ENCODE measurements at regions not wholly inside any gene's neighbourhood (a gene's known extent, or its start where the extent isn't known, plus 50 kb on each side); places are given as distances from the start of the nearest gene placed in this dataset.

DNA sequence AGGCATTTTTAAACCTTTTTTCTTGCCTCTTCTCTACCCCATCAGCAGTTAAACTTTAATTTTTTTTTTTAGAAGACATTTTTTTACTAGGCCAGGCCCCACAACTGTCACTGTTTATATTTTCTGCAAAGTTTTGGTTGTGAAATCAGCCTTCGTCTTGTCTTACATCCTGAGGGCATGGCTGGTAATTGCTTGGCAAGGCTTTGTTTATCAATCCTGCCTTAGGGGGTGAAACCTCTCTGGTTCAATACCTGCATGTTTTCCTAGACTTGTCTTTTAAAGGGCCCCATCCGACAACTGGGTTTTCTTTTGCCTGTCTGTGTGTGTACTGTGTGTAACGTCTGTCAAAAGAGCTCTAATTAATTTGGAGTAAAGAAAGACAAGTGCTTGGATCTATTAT is 330.0 kb upstream of the CWC22 start:
- no peak overlapping the region for H3K4me3 ChIP-seq
- intact Hi-C loops (cut with DNase I; ENCODE audit: low total_unique reads): no loop called here
- H3K9me3 ChIP-seq: no peaks in the 10 kb centered on the region
- no peaks in the 10 kb centered on the region for H3K4me1 ChIP-seq
- TF ChIP-seq, protein P1, sequence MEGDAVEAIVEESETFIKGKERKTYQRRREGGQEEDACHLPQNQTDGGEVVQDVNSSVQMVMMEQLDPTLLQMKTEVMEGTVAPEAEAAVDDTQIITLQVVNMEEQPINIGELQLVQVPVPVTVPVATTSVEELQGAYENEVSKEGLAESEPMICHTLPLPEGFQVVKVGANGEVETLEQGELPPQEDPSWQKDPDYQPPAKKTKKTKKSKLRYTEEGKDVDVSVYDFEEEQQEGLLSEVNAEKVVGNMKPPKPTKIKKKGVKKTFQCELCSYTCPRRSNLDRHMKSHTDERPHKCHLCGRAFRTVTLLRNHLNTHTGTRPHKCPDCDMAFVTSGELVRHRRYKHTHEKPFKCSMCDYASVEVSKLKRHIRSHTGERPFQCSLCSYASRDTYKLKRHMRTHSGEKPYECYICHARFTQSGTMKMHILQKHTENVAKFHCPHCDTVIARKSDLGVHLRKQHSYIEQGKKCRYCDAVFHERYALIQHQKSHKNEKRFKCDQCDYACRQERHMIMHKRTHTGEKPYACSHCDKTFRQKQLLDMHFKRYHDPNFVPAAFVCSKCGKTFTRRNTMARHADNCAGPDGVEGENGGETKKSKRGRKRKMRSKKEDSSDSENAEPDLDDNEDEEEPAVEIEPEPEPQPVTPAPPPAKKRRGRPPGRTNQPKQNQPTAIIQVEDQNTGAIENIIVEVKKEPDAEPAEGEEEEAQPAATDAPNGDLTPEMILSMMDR (IDR thresholded peaks at IDR 0.05): no peak
- no peak for TF ChIP-seq POLR2A (IDR thresholded peaks at IDR 0.05)
- DNase-seq: no peak
- WGBS, 2 donors: 88 to 89% methylated on average over 3 of the region's 3 CpGs
- no peak overlapping the region for H3K27ac ChIP-seq
- no peaks in the 10 kb centered on the region for H3K36me3 ChIP-seq (ENCODE audit: low read depth, missing control alignments)
- H3K27me3 ChIP-seq: no peaks in the 10 kb centered on the region

DNA sequence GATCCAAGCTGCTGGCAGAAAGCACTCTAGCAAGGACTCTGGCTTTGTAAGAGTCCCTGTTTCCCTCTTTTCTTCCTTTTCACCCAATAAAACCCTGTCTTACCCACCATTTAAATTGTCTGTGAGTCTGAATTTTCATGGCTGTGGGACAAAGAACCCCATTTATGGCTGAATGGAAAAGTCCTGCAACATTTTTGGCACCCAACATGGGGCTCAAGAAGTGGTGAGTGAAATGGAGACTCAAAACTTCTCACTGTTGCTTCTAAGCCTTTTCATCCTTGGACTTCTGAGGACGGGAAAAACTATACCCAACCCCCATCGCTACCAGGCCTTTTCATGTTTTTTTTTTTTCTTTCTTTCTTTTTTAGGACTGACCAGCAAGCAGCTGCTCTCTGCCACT is 329.5 kb upstream of the CWC22 start:
- H3K9me3 ChIP-seq: no peaks in the 10 kb centered on the region
- TF ChIP-seq POLR2A (IDR thresholded peaks at IDR 0.05): no peak
- TF ChIP-seq, protein P1 (IDR thresholded peaks at IDR 0.05): no peak
- H3K4me3 ChIP-seq: no peak overlapping the region
- 87 to 92% methylated on average over 2 of the region's 2 CpGs for WGBS, 2 donors
- H3K27ac ChIP-seq: no peak overlapping the region
- H3K27me3 ChIP-seq: no peaks in the 10 kb centered on the region
- intact Hi-C loops (cut with DNase I; ENCODE audit: low total_unique reads): no loop called here
- H3K4me1 ChIP-seq: no peaks in the 10 kb centered on the region
- H3K36me3 ChIP-seq (ENCODE audit: low read depth, missing control alignments): no peaks in the 10 kb centered on the region
- no peak for DNase-seq

DNA sequence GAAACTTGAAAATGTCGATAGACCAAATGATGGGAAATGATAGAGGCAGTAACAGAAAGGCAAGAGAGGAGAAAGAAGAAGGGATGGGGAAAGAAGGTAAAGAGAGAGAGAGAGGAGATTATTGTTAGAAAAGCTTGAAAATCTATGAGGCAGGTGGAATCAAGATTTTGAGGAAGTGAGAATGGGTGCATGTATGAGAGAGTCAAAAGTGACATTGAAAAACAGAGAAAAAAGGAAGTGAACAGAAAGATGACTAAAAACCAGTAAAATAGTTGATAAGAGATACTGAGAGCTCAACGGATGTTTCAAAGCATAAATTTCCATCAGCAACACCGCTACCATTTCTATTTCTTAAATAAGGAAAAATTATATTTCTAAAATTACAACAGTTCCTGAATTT is 327.4 kb upstream of the CWC22 start:
- Histone ChIP-seq H3K4me3 (no peak overlapping the region), H3K4me1 (no peaks in the 10 kb centered on the region), H3K36me3 (ENCODE audit: low read depth, missing control alignments) (no peaks in the 10 kb centered on the region), H3K27ac (no peak overlapping the region), H3K9me3 (no peaks in the 10 kb centered on the region), H3K27me3 (no peaks in the 10 kb centered on the region)
- 83 to 89% methylated on average over 3 of the region's 3 CpGs for WGBS, 2 donors
- TF ChIP-seq, protein P1 (IDR thresholded peaks at IDR 0.05): no peak
- TF ChIP-seq POLR2A (IDR thresholded peaks at IDR 0.05): no peak
- intact Hi-C loops (cut with DNase I; ENCODE audit: low total_unique reads): no loop called here
- no peak for DNase-seq

DNA sequence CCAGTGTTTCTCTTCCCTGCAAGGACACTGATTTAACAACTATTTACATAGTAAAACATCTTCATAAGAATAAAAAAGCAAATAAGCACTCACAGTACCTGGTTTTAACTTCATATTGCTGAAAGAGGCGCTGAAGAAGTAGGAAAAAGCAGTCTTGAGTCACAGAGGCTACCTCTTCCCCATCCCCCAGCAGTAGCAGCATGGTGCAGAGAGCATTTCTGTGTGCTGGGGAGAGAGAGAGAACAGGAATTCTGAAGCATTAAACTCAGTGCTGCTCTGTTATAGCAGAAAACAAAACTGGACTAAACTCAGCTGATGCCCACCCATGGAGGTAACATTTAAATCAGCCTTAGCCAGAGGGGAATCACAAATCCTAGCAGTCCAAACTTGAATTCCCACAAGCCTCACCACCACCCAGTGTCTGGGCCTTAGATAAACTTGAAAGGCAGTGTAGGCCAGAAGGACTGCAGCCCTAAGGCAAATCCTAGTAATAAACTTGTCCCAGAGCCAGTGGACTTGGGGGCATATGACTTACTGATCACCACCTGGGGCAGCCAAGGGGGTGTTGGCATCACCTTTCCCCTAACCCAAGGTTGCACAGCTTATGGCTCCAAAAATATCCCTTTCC is 321.8 kb upstream of the CWC22 start:
- intact Hi-C loops (cut with DNase I; ENCODE audit: low total_unique reads): no loop called here
- Histone ChIP-seq H3K27ac (no peak overlapping the region), H3K9me3 (no peaks in the 10 kb centered on the region), H3K36me3 (ENCODE audit: low read depth, missing control alignments) (no peaks in the 10 kb centered on the region), H3K27me3 (no peaks in the 10 kb centered on the region), H3K4me1 (no peaks in the 10 kb centered on the region), H3K4me3 (no peak overlapping the region)
- TF ChIP-seq POLR2A (IDR thresholded peaks at IDR 0.05): no peak
- TF ChIP-seq, protein P1 (IDR thresholded peaks at IDR 0.05): no peak
- no peak for DNase-seq
- WGBS, 2 donors: 75 to 82% methylated on average over 1 of the region's 1 CpG

DNA sequence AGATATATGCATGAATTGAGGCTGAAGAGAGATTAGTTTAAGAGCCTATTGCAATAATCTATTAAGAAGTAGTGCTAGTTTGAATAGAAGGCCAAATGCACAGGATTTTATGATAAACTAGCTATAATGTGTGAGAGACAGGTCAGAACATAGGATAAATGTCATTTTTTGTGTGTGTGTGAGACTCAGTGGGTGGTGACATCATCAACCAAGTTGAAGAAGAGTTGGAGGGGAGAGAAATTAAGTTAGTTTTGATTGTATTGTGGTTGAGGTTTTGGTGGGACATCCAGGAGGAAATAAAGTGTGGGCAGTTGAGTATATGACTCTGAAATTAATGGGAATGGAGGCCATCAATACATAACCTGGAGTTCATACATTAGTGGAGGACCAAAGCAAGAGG is 320.1 kb upstream of the CWC22 start:
- Histone ChIP-seq H3K9me3 (no peaks in the 10 kb centered on the region), H3K4me3 (no peak overlapping the region), H3K36me3 (ENCODE audit: low read depth, missing control alignments) (no peaks in the 10 kb centered on the region), H3K4me1 (no peaks in the 10 kb centered on the region), H3K27ac (no peak overlapping the region), H3K27me3 (no peaks in the 10 kb centered on the region)
- no peak for DNase-seq
- TF ChIP-seq, protein P1 (IDR thresholded peaks at IDR 0.05): no peak
- TF ChIP-seq POLR2A (IDR thresholded peaks at IDR 0.05): no peak
- intact Hi-C loops (cut with DNase I; ENCODE audit: low total_unique reads): no loop called here
